GM18511 (cell line): ENCODE measurements at regions not wholly inside any gene's neighbourhood (a gene's known extent, or its start where the extent isn't known, plus 50 kb on each side); places are given as distances from the start of the nearest gene placed in this dataset.
"Not testable (repeated sequence)": the region's sequence is repeated elsewhere in the genome, so short reads cannot be mapped to it uniquely, and the experiment has no call there.

Experiments used
- ATAC-seq: cut with Tn5 transposase; IDR thresholded peaks from one replicate; pipeline ENCODE4 v1.9.1; 2021; ENCODE audit warnings: mild to moderate bottlenecking, moderate library complexity; ENCODE audit not compliant: unreplicated experiment

GRCh38 chr18:40249390-40250080 is 1705.5 kb upstream of the PIK3C3 start:
- no peak for ATAC-seq

DNA sequence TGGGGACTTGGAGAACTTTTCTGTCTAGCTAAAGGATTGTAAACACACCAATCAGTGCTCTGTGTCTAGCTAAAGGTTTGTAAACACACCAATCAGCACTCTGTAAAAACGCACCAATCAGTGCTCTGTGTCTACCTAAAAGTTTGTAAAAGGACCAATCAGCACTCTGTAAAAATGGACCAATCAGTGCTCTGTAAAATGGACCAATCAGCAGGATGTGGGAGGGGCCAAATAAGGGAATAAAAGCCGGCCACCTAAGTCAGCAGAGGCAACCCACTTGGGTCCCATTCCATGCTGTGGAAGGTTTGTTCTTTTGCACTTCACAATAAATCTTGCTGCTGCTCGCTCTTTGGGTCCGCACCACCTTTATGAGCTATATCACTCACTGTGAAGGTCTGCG is 1709.4 kb upstream of the PIK3C3 start:
- not testable (repeated sequence) for ATAC-seq

DNA sequence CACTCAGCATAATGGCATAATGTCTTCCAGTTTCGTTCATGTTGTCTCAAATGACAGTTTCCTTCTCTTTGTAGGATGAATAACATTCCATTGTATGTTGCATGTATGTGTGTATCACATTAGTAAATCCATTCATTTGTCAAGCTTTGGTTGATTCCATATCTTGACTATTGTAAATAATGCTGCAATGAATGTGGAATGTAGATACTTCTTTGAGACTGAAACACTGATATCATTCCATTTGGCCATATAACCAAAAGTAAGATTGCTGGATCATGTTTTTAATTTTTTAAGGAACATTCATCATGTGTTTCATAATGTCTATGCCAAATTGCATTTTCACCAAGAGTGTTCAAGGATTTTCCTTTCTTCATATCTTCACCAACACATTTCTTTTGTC is 1711.4 kb upstream of the PIK3C3 start:
- ATAC-seq, result no peak

DNA sequence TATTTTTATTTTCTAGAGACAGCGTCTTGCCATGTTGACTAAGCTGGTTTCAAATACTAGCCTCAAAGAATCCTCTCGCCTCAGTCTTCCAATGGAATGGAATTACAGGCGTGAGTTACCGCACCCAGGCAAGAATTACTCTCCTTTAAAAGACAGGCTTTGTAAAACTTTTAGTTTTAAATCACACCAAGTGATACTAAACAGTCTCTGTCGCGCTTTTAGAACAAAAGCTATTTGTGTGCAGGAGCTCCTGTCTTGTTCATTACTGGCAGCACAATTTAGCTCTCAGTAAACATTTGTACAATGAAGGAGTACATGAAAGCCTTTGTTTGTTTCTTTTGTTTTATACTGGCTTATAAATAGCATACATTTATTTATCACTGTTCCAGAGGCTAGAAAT is 1719.2 kb upstream of the PIK3C3 start:
- ATAC-seq, result no peak

- no peak for ATAC-seq
These were observed 1719.7 kb upstream of the PIK3C3 start for GRCh38 chr18:40235323-40235722.

DNA sequence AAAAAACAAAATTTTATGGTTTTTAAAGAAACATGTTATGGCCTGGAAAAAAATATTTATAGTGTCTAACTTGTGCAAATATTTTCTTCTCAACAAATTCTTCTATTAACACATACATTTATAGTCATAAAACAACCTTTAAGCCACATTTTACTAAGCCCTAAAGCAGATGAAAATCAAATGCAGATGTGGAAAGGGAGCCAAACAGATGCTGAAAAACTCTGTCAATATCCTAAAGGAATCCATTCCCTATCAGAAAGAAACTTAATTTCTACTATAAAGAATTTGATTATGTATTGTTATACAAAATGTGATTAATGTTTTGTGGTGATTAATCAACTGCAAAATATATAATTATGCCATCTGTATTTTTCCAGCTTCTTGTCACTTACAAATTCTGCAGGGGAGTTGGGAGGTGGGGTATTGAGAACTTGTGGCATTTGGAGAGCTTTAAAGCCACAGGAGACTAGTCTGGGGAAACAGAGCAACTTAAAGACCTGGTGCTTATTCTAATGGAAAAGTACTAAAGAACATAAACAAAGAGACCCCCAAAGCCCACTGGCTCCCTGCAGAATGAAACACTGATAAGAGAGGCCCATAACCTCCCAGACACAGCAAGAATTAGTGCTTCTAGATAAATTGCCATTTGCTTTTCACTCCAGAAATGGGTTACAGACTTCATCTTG is 1721.0 kb upstream of the PIK3C3 start:
- no peak for ATAC-seq

DNA sequence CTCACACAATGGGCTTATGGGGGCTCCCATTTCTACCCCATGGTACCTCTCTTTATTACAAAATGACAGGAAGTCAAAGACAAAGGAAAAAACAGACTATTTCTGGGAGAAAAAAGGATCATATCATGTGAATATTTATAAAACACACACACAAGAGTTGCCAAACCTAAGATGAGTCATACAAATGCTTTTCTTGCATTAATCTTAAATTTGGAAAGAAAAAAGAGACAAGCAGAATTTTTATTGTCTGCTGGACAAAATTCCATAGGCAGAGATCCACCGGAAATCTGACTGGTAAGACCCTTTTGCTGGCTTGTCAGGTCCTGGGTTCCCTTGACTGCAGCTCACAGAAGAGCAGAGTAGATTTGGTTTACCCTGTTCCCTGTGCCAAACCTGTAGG is 1732.3 kb upstream of the PIK3C3 start:
- no peak for ATAC-seq

DNA sequence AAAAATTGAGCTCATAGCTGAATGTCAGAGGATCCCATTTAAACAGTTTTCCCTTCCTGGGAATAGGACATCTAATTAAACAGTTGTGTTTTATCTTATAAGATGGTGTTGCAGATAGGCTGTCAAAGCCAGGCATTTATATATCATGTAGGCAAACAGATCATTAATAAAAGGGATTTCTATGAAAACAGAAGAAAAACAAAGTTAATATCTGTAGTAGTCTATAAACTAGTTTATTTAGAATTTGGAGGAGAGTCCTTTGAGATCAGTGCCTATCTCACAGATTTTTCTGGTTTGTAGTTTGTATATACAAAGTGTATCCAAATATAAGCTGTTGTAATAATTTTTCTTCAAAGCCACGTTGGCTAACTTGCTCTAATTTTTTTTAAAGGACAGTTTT is 1738.2 kb upstream of the PIK3C3 start:
- no peak for ATAC-seq

DNA sequence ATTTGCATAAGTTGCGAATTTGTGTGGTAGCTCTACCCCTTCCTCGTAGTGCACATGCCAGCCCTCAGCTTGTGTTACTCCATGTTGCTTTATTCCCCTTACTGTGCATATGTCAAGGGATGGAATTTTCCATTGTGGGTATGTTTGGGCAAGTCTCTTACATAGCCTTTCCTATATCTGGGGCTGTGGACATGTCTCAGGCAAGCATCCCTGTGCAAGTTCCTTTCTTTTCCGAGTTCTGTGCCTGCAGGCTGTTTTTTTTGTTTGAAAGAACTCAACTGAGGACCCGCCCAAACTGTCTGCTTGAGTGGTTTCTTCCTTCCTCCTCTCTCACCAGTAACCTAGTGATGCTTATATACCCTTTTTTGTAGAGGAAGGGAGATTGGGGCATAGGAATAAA is 1739.1 kb upstream of the PIK3C3 start:
- no peak for ATAC-seq

DNA sequence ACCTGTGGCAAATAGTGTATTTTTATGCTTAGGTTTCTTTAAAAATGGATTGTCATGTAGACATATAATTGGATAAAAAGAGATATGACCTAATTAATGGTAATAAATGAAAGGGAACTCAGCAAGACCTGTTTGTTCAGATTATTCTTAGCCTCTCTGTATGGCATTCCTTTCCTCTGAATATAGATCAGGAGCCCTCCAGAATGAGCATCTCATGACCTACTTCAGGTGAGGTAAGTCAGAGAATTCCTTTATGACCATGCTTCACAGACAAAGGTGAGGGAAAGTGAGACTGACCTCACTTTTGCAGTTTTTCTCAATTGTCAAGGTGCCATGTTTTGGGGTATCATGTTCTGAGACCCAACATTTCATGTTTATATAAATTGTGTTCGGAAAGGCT is 1744.3 kb upstream of the PIK3C3 start:
- ATAC-seq, result no peak

- ATAC-seq, result no peak
These were observed 1746.1 kb upstream of the PIK3C3 start for GRCh38 chr18:40208958-40209357.

GRCh38 chr18:40197711-40198110 is 1757.3 kb upstream of the PIK3C3 start:
- ATAC-seq, result no peak

DNA sequence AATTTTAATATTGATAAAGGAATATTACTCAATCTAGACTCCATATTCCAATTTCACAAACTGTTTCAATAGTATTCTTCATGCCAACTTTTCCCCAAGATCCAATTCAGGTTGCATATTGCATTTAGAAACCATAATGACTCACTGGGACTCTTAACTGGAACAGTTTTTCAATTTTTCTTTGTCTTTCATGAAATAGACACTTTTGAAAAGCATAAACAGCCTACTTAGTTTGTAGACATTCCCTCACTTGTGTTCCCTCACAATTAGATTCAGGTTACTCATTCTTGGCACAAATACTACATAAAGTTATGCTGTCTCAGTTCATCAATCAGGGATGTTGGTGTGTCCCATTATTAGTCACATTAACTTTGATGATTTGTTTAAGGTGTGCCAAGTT is 1768.4 kb upstream of the PIK3C3 start:
- no peak for ATAC-seq

GRCh38 chr18:40179729-40180461 is 1775.1 kb upstream of the PIK3C3 start:
- no peak for ATAC-seq

DNA sequence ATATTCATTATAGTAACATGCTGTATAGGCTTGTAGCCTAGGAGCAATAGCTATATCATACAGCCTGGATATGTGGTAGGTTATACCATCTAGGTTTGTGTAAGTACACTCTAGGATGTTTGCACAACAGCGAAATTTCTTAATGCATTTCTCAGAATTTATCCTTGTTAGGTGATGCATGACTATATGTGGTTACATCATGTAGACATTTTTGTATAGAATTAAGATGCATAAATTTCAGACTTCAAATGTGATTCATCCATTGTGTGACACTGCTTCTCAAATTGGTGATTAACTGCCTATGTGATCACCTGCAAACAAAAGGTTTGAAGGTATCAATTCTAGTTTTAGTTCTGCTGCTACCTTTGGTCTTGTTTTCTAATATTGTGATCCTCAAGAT is 1787.0 kb upstream of the PIK3C3 start:
- no peak for ATAC-seq

- no peak for ATAC-seq
These were observed 1791.8 kb upstream of the PIK3C3 start for GRCh38 chr18:40163254-40163653.

- ATAC-seq, result no peak
These were observed 1794.7 kb upstream of the PIK3C3 start for GRCh38 chr18:40160361-40160760.

DNA sequence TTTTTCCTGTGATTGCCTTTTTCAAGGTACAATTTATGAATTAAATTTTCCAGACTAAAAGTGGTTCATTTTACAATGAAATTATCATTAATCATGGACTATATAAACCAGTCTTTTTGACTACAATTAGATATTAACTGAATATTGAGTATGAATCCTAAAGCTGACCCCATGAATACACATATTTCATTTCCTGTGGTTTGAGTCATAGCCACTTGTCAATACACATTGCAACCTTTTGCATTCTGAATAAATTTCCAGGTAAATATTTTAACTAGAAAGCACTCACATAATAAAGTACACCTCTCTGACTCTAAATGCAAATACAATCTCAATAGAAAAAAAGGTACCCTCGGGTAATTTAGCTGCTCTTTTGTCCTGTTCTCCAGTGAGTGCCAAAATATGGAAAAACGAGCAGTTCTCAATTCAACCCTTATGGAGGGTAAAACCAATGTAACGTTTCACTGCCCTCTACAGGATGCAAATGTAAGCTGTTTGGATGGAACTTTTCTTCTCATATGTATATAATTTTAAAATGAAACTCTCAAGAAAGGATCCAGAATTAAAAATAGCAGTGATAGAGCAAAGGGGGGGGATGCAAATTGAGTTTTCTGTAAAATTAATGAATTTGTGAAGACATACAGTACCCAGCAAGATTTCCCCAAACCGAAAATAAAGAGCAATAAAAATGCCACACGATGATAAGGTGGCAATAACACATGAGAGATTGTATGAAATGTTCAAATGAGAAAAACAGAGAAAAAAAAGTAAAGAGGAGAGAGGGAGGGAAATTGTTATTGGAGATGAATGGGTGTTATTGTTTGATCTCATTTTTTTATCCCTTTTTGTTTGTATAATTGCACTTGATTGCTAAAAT is 1795.7 kb upstream of the PIK3C3 start:
- no peak for ATAC-seq

DNA sequence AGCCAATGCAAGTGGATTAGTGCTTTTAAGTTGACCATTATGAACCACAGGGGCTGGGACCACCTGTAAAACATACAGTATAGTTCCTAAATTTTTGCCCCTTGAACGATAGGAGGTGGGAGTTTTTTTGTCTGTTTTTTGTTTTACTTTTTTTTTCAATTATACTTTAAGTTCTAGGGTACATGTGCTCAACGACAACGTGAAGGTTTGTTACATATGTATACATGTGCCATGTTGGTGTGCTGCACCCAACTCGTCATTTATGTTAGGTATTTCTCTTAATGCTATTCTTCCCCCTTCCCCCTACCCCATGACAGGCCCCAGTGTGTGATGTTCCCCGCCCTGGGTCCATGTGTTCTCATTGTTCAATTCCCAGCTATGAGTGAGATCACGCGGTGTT is 1797.9 kb upstream of the PIK3C3 start:
- no peak for ATAC-seq

DNA sequence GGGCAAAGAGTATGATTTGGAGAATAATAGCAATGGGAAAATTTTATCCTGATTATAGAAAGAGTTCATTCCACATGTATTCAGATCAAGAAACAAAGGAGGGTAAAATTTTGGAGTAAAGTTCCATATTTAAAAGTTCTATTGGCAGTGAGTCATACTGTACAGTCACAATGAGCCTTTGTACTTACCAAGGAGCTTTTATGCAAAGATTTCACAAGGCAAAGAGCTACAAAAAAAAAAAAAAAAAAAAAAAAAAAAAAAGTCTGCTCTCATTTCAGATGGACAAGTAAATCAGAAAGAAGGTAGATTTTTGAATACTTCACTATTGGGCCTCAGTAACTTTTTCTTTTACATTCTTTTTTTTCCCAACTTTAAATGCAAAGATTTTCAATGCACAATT is 1802.2 kb upstream of the PIK3C3 start:
- ATAC-seq, result no peak

GRCh38 chr18:40148960-40149359 is 1806.1 kb upstream of the PIK3C3 start:
- no peak for ATAC-seq
